Hepatocyte (in vitro differentiated cells): ENCODE measurements at regions not wholly inside any gene's neighbourhood (a gene's known extent, or its start where the extent isn't known, plus 50 kb on each side); places are given as distances from the start of the nearest gene placed in this dataset.

ENCODE experiments used
- DNase-seq: peaks from one replicate; pipeline ENCODE4 v3.0.0-alpha.2; 2016; ENCODE audit warnings: low spot score
- H2AFZ ChIP-seq: fragments of 200-600 bp; sonication (generic); 2 replicates; pipeline ENCODE4 v1.6.0; 2016; ENCODE audit warnings: antibody characterized with exemption, mild to moderate bottlenecking
- H3K27ac ChIP-seq: fragments of 200-600 bp; sonication (generic); 2 replicates; pipeline ENCODE4 v1.5.1; 2016; ENCODE audit warnings: mild to moderate bottlenecking
- H3K27me3 ChIP-seq: fragments of 200-600 bp; sonication (generic); 2 replicates; pipeline ENCODE4 v1.6.1; 2016
- H3K36me3 ChIP-seq: fragments of 200-600 bp; sonication (generic); replicated peaks from 2 replicates; pipeline ENCODE4 v1.5.1; 2016; ENCODE audit warnings: low read depth; ENCODE audit not compliant: insufficient read depth
- H3K4me1 ChIP-seq: fragments of 200-600 bp; sonication (generic); 2 replicates; pipeline ENCODE4 v1.5.1; 2016; ENCODE audit warnings: mild to moderate bottlenecking, moderate library complexity; ENCODE audit not compliant: insufficient read depth
- H3K4me2 ChIP-seq: fragments of 200-600 bp; sonication (generic); 2 replicates; pipeline ENCODE4 v1.6.0; 2016
- H3K4me3 ChIP-seq: fragments of 200-600 bp; sonication (generic); 2 replicates; pipeline ENCODE4 v1.5.1; 2016; ENCODE audit warnings: mild to moderate bottlenecking
- H3K79me2 ChIP-seq: fragments of 200-600 bp; sonication (generic); 2 replicates; pipeline ENCODE4 v1.6.0; 2017; ENCODE audit warnings: mild to moderate bottlenecking
- H3K9me2 ChIP-seq: fragments of 200-600 bp; sonication (generic); replicated peaks from 2 replicates; pipeline ENCODE4 v1.6.0; 2017; ENCODE audit warnings: mild to moderate bottlenecking; ENCODE audit not compliant: insufficient read depth
- H3K9me3 ChIP-seq: fragments of 200-600 bp; sonication (generic); 2 replicates; pipeline ENCODE4 v1.5.1; 2016; ENCODE audit warnings: low read depth, mild to moderate bottlenecking
- H4K20me1 ChIP-seq: fragments of 200-600 bp; sonication (generic); 2 replicates; pipeline ENCODE4 v1.6.0; 2016; ENCODE audit warnings: mild to moderate bottlenecking; ENCODE audit not compliant: insufficient read depth, poor library complexity, severe bottlenecking
- CTCF ChIP-seq: fragments of 200-600 bp; sonication (generic); IDR thresholded peaks from 2 replicates; pipeline ENCODE4 v1.5.1; 2016; ENCODE audit warnings: antibody characterized with exemption, mild to moderate bottlenecking; ENCODE audit not compliant: poor library complexity
- EZH2 ChIP-seq: fragments of 200-600 bp; sonication (generic); IDR thresholded peaks from 2 replicates; pipeline ENCODE4 v1.6.1; 2016; ENCODE audit warnings: antibody characterized with exemption, mild to moderate bottlenecking, borderline replicate concordance
- EZH2phosphoT487 ChIP-seq: fragments of 200-600 bp; sonication (generic); IDR thresholded peaks from one replicate; pipeline ENCODE4 v1.6.1; 2018; ENCODE audit warnings: antibody characterized with exemption, mild to moderate bottlenecking, low read depth, moderate library complexity; ENCODE audit not compliant: unreplicated experiment, severe bottlenecking
- WGBS: methylation state at CpG from one replicate; pipeline ENCODE4 v1.1.6; 2016; ENCODE audit warnings: low lambda C conversion rate; ENCODE audit errors: missing lambda C conversion rate; 5-methylcytosine and 5-hydroxymethylcytosine counted together

GRCh38 chr18:39191058-39191457 is 1625.5 kb upstream of the CELF4 start:
- Histone ChIP-seq H3K36me3 (no peaks in the 10 kb centered on the region), H3K27ac (no peak overlapping the region), H3K27me3 (no peaks in the 10 kb centered on the region), H3K4me2 (no peak overlapping the region), H3K4me1 (no peaks in the 10 kb centered on the region), H3K4me3 (no peak overlapping the region), H4K20me1 (no peaks in the 10 kb centered on the region), H3K9me2 (no peaks in the 10 kb centered on the region), H2AFZ (no peak overlapping the region), H3K9me3 (no peaks in the 10 kb centered on the region), H3K79me2 (no peaks in the 10 kb centered on the region)
- TF ChIP-seq EZH2 (no peak), EZH2phosphoT487 (no peak), CTCF (no peak)
- 85% methylated on average over 2 of the region's 2 CpGs for WGBS
- no peak for DNase-seq

GRCh38 chr18:39190508-39190907 is 1624.9 kb upstream of the CELF4 start:
- Histone ChIP-seq H3K27me3 (no peaks in the 10 kb centered on the region), H3K9me3 (no peaks in the 10 kb centered on the region), H2AFZ (no peak overlapping the region), H3K9me2 (no peaks in the 10 kb centered on the region), H3K4me1 (no peaks in the 10 kb centered on the region), H3K4me3 (no peak overlapping the region), H3K4me2 (no peak overlapping the region), H3K36me3 (no peaks in the 10 kb centered on the region), H4K20me1 (no peaks in the 10 kb centered on the region), H3K27ac (no peak overlapping the region), H3K79me2 (no peaks in the 10 kb centered on the region)
- TF ChIP-seq EZH2phosphoT487 = no peak
- no peak for TF ChIP-seq EZH2
- no peak for TF ChIP-seq CTCF
- no peak for DNase-seq
- WGBS = 85% methylated on average over 3 of the region's 3 CpGs

GRCh38 chr18:39188278-39188677 is 1622.7 kb upstream of the CELF4 start:
- Histone ChIP-seq H2AFZ (no peak overlapping the region), H3K27ac (no peak overlapping the region), H3K79me2 (no peaks in the 10 kb centered on the region), H3K4me2 (no peak overlapping the region), H3K4me3 (no peak overlapping the region), H3K27me3 (no peaks in the 10 kb centered on the region), H3K4me1 (no peaks in the 10 kb centered on the region), H3K36me3 (no peaks in the 10 kb centered on the region), H3K9me2 (no peaks in the 10 kb centered on the region), H3K9me3 (no peaks in the 10 kb centered on the region), H4K20me1 (no peaks in the 10 kb centered on the region)
- TF ChIP-seq CTCF = no peak
- no peak for TF ChIP-seq EZH2phosphoT487
- TF ChIP-seq EZH2 = no peak
- DNase-seq = no peak
- WGBS = 56% methylated on average over 2 of the region's 2 CpGs

GRCh38 chr18:39186008-39186407 is 1620.4 kb upstream of the CELF4 start:
- Histone ChIP-seq H4K20me1 (no peaks in the 10 kb centered on the region), H3K9me3 (no peaks in the 10 kb centered on the region), H3K4me1 (no peaks in the 10 kb centered on the region), H3K4me2 (no peak overlapping the region), H3K79me2 (no peaks in the 10 kb centered on the region), H3K36me3 (no peaks in the 10 kb centered on the region), H3K27me3 (no peaks in the 10 kb centered on the region), H3K4me3 (no peak overlapping the region), H3K9me2 (no peaks in the 10 kb centered on the region), H3K27ac (no peak overlapping the region), H2AFZ (no peak overlapping the region)
- DNase-seq = no peak
- WGBS = 98% methylated on average over 2 of the region's 2 CpGs
- TF ChIP-seq CTCF = no peak
- TF ChIP-seq EZH2 = no peak
- no peak for TF ChIP-seq EZH2phosphoT487
